Bronchial epithelial cell (primary cell): ENCODE measurements at regions not wholly inside any gene's neighbourhood (a gene's known extent, or its start where the extent isn't known, plus 50 kb on each side); places are given as distances from the start of the nearest gene placed in this dataset.

Experiments
- DNase-seq: peaks from one replicate; pipeline ENCODE4 v3.0.0-alpha.2; 2010; ENCODE audit warnings: low read depth
- FAIRE-seq: peaks from 2 replicates; lab custom pipeline; 2011; peaks lifted over from hg19 to GRCh38; lab: Jason Lieb, UNC
- H3K27me3 ChIP-seq: 2 replicates; pipeline ENCODE4 v1.5.1; 2011; ENCODE audit warnings: low read length; ENCODE audit not compliant: control insufficient read depth, insufficient read depth
- H3K36me3 ChIP-seq: 2 replicates; pipeline ENCODE4 v1.5.1; 2011; ENCODE audit warnings: low read length; ENCODE audit not compliant: control insufficient read depth, insufficient read depth
- H3K4me3 ChIP-seq: 2 replicates; pipeline ENCODE4 v1.5.1; 2011; ENCODE audit warnings: mild to moderate bottlenecking, low read depth, low read length, control low read depth
- TF ChIP-seq, protein P1 (sequence below): IDR thresholded peaks from 2 replicates; pipeline ENCODE4 v1.5.1; 2011; ENCODE audit warnings: mild to moderate bottlenecking, moderate library complexity, low read length, control low read depth, inconsistent platforms; ENCODE audit not compliant: insufficient read depth, severe bottlenecking

DNA sequence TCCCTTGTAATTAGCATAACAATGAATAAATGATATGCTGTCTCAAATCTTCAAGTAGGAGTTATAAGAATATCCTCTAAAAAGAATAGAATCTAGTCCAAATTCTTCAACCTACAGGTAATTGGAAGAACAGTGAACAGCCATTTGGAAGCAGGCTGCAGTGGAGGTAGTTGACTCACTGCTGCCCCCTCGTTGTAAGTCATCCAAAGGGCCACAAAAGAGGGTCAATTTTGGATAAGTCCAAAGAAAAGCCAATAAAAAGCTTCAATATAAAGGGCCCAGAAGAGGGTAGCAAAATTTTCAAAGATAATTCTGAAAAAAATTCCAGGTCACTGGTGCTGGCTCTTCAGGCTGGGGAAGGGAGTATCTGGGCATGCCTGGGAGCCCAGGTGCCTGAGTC, 60.8 kb upstream of the SSTR4 start:
- Histone ChIP-seq H3K4me3 (no peak overlapping the region), H3K36me3 (no peaks in the 10 kb centered on the region), H3K27me3 (peaks cover 2% of the 10 kb centered on the region)
- FAIRE-seq (no peak), DNase-seq (peak; percentile 36)
- TF ChIP-seq, protein P1, sequence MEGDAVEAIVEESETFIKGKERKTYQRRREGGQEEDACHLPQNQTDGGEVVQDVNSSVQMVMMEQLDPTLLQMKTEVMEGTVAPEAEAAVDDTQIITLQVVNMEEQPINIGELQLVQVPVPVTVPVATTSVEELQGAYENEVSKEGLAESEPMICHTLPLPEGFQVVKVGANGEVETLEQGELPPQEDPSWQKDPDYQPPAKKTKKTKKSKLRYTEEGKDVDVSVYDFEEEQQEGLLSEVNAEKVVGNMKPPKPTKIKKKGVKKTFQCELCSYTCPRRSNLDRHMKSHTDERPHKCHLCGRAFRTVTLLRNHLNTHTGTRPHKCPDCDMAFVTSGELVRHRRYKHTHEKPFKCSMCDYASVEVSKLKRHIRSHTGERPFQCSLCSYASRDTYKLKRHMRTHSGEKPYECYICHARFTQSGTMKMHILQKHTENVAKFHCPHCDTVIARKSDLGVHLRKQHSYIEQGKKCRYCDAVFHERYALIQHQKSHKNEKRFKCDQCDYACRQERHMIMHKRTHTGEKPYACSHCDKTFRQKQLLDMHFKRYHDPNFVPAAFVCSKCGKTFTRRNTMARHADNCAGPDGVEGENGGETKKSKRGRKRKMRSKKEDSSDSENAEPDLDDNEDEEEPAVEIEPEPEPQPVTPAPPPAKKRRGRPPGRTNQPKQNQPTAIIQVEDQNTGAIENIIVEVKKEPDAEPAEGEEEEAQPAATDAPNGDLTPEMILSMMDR: peak; percentile 55

DNA sequence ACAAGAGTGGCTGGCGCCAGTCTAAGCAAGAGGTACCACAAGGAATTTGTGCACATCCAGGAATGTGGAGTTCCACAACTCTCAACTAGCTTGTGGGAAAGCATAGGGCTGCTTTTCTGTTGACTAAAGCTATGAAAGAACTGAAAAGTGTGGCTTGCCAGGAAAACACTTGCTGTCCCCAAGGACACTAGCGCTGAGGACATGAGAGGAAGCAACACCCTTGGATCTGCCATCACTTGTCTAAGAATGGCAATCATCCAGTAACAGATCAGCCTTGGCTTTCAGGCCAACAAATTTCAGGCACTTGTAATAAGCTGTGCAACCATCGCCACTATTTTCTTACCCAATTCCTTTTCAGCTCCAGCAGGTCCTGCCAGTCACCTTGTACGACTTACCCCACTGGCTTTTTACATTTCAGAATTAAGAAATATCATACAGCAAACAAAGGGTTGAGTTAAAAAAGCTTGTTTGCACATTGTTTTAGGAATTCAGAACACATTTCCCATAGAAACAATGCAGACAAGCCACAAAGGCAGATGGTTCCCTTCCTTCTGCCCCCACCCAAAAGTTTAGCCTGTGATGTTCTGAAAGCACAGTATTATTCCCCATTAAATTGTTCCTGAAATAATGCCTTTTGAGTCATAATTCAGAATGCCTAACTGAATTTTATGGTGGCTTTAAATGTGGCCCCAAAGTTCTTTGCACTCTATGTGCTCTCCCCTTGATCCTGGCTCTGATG, 57.9 kb upstream of the SSTR4 start:
- FAIRE-seq: peak; percentile 23
- DNase-seq: no peak
- H3K27me3 ChIP-seq: peaks cover 2% of the 10 kb centered on the region
- TF ChIP-seq, protein P1: no peak
- H3K36me3 ChIP-seq: no peaks in the 10 kb centered on the region
- no peak overlapping the region for H3K4me3 ChIP-seq

DNA sequence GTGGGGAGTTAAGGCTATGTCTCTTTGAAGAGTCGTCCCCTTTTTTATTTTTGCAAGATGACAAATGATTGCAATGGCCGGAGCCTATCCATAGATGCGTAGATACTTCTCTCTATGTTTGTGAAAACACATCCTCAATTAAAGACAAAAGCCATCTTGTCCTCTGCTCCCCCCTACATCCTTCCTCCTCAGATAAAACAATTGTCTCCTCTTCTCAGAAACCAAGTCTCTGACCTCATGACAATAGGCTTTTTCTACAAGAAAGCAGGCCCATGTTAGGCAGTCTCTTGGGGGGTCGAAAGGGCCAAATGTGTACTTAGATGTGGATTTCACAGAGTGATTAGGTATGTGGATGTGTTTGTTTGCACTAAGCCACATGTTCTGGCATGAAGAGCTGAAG, 51.1 kb upstream of the SSTR4 start:
- no peaks in the 10 kb centered on the region for H3K27me3 ChIP-seq
- H3K36me3 ChIP-seq: no peaks in the 10 kb centered on the region
- H3K4me3 ChIP-seq: no peak overlapping the region
- no peak for FAIRE-seq
- DNase-seq: no peak
- TF ChIP-seq, protein P1: no peak

DNA sequence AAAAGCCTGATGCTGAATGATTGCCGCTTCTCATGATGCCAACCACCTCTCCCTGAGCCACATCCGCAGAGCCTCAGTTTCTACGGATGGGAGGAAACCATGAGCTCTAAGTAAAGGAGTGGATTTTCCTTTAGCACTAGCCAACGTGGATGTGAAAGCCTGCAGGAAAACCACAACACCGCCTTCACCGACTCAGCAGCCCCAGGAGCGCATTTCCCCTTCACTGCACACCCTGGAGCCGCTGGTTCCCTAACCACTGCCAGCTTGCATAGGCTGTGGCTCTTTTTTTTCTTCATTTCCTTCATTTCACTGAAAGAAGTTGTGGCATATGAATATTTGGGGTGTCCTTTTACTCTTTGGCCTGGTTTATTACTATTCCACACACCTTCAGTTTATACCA, 50.5 kb upstream of the SSTR4 start:
- FAIRE-seq (no peak), DNase-seq (no peak)
- TF ChIP-seq, protein P1: no peak
- H3K4me3 ChIP-seq: no peak overlapping the region
- H3K36me3 ChIP-seq: no peaks in the 10 kb centered on the region
- H3K27me3 ChIP-seq: no peaks in the 10 kb centered on the region

DNA sequence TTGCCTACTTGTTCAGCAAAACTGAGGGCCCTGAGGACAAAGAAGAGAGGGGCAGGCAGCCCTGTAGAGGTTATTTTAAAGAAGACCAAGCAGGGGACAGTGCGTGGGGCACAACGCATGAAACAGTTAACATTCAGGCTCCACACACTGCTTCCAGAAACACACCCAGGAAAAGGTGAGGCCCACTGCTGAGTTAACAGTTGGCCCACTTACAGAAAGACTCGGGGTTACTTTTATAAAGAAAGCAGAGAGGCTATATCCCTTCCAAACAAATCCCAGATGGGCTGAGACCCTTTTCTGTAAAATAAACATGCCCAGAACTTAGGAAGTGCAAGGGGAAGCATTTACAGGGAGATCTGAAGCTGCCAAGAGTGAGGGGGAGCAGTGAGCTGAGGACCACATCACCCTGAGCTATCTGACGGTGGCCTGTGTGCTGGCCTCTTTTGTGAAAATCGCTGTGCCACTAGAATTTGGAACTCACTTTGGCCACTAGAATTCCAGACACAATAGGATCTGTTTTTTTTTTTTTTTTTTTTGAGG, 49.8 kb upstream of the SSTR4 start:
- Histone ChIP-seq H3K27me3 (no peaks in the 10 kb centered on the region), H3K4me3 (no peak overlapping the region), H3K36me3 (no peaks in the 10 kb centered on the region)
- FAIRE-seq (no peak), DNase-seq (no peak)
- TF ChIP-seq, protein P1: no peak
